ENCODE measurements at regions not wholly inside any gene's neighbourhood (a gene's known extent, or its start where the extent isn't known, plus 50 kb on each side); places are given as distances from the start of the nearest gene placed in this dataset.

GRCh38 chr12:4969405-4969804 lies 59.7 kb downstream of the KCNA1 start:
- DNase-seq (ENCODE audit: low spot score), result no peak
- TF ChIP-seq CTCF (IDR thresholded peaks at IDR 0.05; ENCODE audit: extremely low read depth, missing control alignments), result no peak

GRCh38 chr12:4974217-4974616 lies 64.5 kb downstream of the KCNA1 start:
- TF ChIP-seq CTCF (IDR thresholded peaks at IDR 0.05; ENCODE audit: extremely low read depth, missing control alignments), result no peak
- no peak for DNase-seq (ENCODE audit: low spot score)

GRCh38 chr12:4975574-4975973 lies 65.9 kb downstream of the KCNA1 start:
- no peak for TF ChIP-seq CTCF (IDR thresholded peaks at IDR 0.05; ENCODE audit: extremely low read depth, missing control alignments)

GRCh38 chr12:4977102-4977501 lies 66.6 kb upstream of the KCNA5 start:
- no peak for TF ChIP-seq CTCF (IDR thresholded peaks at IDR 0.05; ENCODE audit: extremely low read depth, missing control alignments)
- no peak for DNase-seq (ENCODE audit: low spot score)

More at GRCh38 chr12:4975574-4975973, 65.9 kb downstream of the KCNA1 start:
- no peak for DNase-seq (ENCODE audit: low spot score)

- TF ChIP-seq CTCF (IDR thresholded peaks at IDR 0.05; ENCODE audit: extremely low read depth, missing control alignments), result no peak
These were observed 64.9 kb upstream of the KCNA5 start for GRCh38 chr12:4978737-4979136.

GRCh38 chr12:4979737-4980136 lies 63.9 kb upstream of the KCNA5 start:
- no peak for TF ChIP-seq CTCF (IDR thresholded peaks at IDR 0.05; ENCODE audit: extremely low read depth, missing control alignments)
- DNase-seq (ENCODE audit: low spot score), result peak; percentile 40

More at GRCh38 chr12:4978737-4979136, 64.9 kb upstream of the KCNA5 start:
- no peak for DNase-seq (ENCODE audit: low spot score)

GRCh38 chr12:4984344-4984743 lies 59.3 kb upstream of the KCNA5 start:
- no peak for DNase-seq (ENCODE audit: low spot score)
- no peak for TF ChIP-seq CTCF (IDR thresholded peaks at IDR 0.05; ENCODE audit: extremely low read depth, missing control alignments)

Data from GM20000 (cell line).